Esophagus squamous epithelium (tissue), 5 donors: ENCODE measurements at regions not wholly inside any gene's neighbourhood (a gene's known extent, or its start where the extent isn't known, plus 50 kb on each side); places are given as distances from the start of the nearest gene placed in this dataset.

Experiments
- DNase-seq: peaks from one replicate; lab custom pipeline; 2025; lab: John Stamatoyannopoulos, UW
- H3K27ac ChIP-seq, 4 donors: fragments of 200-600 bp; sonication (generic); one replicate each; pipeline ENCODE4 v1.5.1; 2016 to 2019; ENCODE audit warnings: mild to moderate bottlenecking in 1 of 4
- H3K27me3 ChIP-seq, 4 donors: fragments of 200-600 bp; sonication (generic); 1 replicate in 3 of 4; 2 replicates in 1 of 4; pipeline versions ENCODE4 v1.5.1 to v1.6.0; 2017 to 2021; ENCODE audit warnings: antibody characterized with exemption in 1 of 4
- H3K36me3 ChIP-seq, 3 donors: fragments of 200-600 bp; sonication (generic); one replicate each; pipeline ENCODE4 v1.5.1; 2016 to 2019
- H3K4me1 ChIP-seq, 3 donors: fragments of 200-600 bp; sonication (generic); one replicate each; pipeline ENCODE4 v1.5.1; 2017 to 2019
- H3K4me3 ChIP-seq, 4 donors: fragments of 200-600 bp; sonication (generic); 1 replicate in 3 of 4; 2 replicates in 1 of 4; pipeline ENCODE4 v1.5.1; 2016 to 2019; ENCODE audit warnings: mild to moderate bottlenecking in 2 of 4, moderate library complexity in 1 of 4
- H3K9me3 ChIP-seq, 3 donors: fragments of 200-600 bp; sonication (generic); one replicate each; pipeline ENCODE4 v1.5.1; 2016 to 2019
- POLR2A ChIP-seq, 4 donors: fragments of 450-650 bp; IDR thresholded peaks; one replicate each; pipeline ENCODE4 v1.6.1; 2017; ENCODE audit warnings: antibody characterized with exemption in 4 of 4, mild to moderate bottlenecking in 4 of 4, moderate library complexity in 3 of 4
- WGBS, 2 donors: methylation state at CpG; one replicate each; pipeline ENCODE4 v1.1.5; 2018; 5-methylcytosine and 5-hydroxymethylcytosine counted together
- intact Hi-C: fragments of 100-400 bp; cut with DNase I; formaldehyde crosslinking; loops from one replicate; pipeline ENCODE4 v1.15.0; 2022
- TF ChIP-seq, protein P1 (sequence below), 6 experiments: fragments of 450-650 bp in 4 of 6; fragments of 200-600 bp in 2 of 6; sonication (generic) in 2 of 6; IDR thresholded peaks; one replicate each; pipeline ENCODE4 v1.5.1; 2016 to 2019; ENCODE audit warnings: antibody characterized with exemption in 6 of 6, mild to moderate bottlenecking in 4 of 6, moderate library complexity in 4 of 6
- donor health status: DM: yes; HTN: yes; CAD: no.

DNA sequence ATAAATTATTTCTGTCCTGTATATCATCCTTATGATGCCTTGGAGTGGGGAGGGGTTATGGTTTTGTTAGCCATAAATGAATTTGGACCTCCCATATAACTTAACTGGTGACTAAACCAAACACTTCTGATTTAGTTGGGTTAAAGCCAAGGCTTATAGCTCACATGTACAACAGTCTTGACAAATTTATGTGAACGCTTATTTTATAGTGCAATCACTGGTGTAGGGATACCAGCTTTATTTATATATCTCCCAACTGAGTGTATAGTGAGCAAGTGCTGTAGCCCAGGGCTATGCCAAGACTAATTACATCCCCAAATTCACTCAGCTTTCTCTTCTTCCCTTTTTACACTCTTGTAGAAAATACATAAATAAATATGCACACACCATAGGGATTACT lies 956.2 kb downstream of the SORCS3 start:
- H3K4me1 ChIP-seq, result no peaks in the 10 kb centered on the region
- DNase-seq, result no peak
- no peaks in the 10 kb centered on the region for H3K36me3 ChIP-seq
- no peaks in the 10 kb centered on the region for H3K9me3 ChIP-seq
- TF ChIP-seq POLR2A (IDR thresholded peaks at IDR 0.05), result no peak
- TF ChIP-seq, protein P1, sequence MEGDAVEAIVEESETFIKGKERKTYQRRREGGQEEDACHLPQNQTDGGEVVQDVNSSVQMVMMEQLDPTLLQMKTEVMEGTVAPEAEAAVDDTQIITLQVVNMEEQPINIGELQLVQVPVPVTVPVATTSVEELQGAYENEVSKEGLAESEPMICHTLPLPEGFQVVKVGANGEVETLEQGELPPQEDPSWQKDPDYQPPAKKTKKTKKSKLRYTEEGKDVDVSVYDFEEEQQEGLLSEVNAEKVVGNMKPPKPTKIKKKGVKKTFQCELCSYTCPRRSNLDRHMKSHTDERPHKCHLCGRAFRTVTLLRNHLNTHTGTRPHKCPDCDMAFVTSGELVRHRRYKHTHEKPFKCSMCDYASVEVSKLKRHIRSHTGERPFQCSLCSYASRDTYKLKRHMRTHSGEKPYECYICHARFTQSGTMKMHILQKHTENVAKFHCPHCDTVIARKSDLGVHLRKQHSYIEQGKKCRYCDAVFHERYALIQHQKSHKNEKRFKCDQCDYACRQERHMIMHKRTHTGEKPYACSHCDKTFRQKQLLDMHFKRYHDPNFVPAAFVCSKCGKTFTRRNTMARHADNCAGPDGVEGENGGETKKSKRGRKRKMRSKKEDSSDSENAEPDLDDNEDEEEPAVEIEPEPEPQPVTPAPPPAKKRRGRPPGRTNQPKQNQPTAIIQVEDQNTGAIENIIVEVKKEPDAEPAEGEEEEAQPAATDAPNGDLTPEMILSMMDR (IDR thresholded peaks at IDR 0.05), result no peak
- no peak overlapping the region for H3K27ac ChIP-seq
- no peak overlapping the region for H3K4me3 ChIP-seq
- 42 to 55% methylated on average over 1 of the region's 1 CpG for WGBS, 2 donors
- intact Hi-C loops, result no loop called here
- H3K27me3 ChIP-seq, result no peaks in the 10 kb centered on the region

DNA sequence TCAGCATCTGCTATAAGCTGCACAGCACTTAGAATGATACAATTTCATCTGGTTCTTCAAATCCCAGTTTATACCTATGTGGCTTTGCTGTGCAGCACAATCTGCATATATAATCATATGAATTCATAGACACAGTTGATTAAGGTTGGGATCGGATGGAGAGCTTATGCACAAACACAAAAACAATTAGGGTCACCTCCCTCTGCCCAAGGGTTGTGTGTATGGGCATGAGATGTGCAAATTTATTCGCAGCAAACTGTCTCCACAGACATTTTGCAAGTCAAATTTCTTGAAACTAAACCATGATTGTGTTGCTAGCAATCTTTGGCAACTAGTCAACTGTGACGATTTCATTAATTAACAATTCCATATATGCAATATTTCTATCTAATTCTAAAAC lies 955.7 kb downstream of the SORCS3 start:
- Histone ChIP-seq H3K4me1 (no peaks in the 10 kb centered on the region), H3K36me3 (no peaks in the 10 kb centered on the region), H3K27me3 (no peaks in the 10 kb centered on the region), H3K4me3 (no peak overlapping the region), H3K9me3 (no peaks in the 10 kb centered on the region), H3K27ac (no peak overlapping the region)
- no peak for DNase-seq
- intact Hi-C loops, result no loop called here
- whole genome bisulfite sequencing, 2 donors, result 61 to 63% methylated on average over 3 of the region's 3 CpGs
- no peak for TF ChIP-seq POLR2A (IDR thresholded peaks at IDR 0.05)

DNA sequence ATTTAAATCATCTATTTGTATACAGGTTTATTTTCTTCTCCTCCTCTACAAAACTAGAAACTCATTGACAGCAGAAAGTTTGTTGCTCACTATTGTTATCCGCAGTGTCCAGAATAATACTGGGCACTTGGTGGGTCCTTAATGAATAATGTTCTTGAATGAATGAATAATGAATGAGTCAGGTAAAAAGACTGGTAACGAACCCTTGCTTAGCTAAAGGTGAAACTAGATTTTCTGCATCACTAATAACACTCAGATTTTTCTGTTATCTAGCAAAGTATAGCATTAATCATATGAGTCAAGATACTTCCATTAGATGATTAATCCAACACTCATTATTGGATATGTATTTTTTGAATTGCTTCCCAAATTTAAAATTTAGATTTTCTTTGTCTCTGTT lies 953.2 kb downstream of the SORCS3 start:
- Histone ChIP-seq H3K36me3 (no peaks in the 10 kb centered on the region), H3K27me3 (no peaks in the 10 kb centered on the region), H3K27ac (no peak overlapping the region), H3K4me3 (no peak overlapping the region), H3K4me1 (no peaks in the 10 kb centered on the region), H3K9me3 (no peaks in the 10 kb centered on the region)
- no peak for TF ChIP-seq POLR2A (IDR thresholded peaks at IDR 0.05)
- TF ChIP-seq, protein P1 (IDR thresholded peaks at IDR 0.05), result no peak
- WGBS, 2 donors, result 58 to 66% methylated on average over 2 of the region's 2 CpGs
- no peak for DNase-seq
- intact Hi-C loops, result no loop called here

DNA sequence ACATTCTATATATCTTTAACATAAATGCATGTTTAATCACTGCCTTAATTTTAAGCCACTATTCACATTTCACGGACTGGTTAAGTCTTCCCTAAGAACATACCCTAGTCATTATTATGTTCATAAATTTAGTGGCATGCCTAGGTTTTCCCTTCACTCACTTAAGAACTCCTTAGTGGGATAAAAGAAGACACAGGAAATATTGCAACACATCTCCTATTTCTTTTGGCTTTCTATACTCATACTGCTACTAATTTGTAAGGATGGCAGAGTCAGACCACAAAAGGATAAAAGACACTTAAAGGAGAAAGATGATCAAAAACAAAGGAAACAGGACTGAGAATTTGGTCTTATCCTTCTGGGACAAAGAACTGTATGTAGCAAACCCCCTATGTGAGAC lies 951.4 kb downstream of the SORCS3 start:
- no peak overlapping the region for H3K27ac ChIP-seq
- H3K36me3 ChIP-seq, result no peaks in the 10 kb centered on the region
- no peaks in the 10 kb centered on the region for H3K9me3 ChIP-seq
- no peak for DNase-seq
- intact Hi-C loops, result no loop called here
- no peak overlapping the region for H3K4me3 ChIP-seq
- no peaks in the 10 kb centered on the region for H3K4me1 ChIP-seq
- H3K27me3 ChIP-seq, result no peaks in the 10 kb centered on the region
- 79 to 89% methylated on average over 1 of the region's 1 CpG for WGBS, 2 donors
- no peak for TF ChIP-seq POLR2A (IDR thresholded peaks at IDR 0.05)
- TF ChIP-seq, protein P1 (IDR thresholded peaks at IDR 0.05), result no peak

DNA sequence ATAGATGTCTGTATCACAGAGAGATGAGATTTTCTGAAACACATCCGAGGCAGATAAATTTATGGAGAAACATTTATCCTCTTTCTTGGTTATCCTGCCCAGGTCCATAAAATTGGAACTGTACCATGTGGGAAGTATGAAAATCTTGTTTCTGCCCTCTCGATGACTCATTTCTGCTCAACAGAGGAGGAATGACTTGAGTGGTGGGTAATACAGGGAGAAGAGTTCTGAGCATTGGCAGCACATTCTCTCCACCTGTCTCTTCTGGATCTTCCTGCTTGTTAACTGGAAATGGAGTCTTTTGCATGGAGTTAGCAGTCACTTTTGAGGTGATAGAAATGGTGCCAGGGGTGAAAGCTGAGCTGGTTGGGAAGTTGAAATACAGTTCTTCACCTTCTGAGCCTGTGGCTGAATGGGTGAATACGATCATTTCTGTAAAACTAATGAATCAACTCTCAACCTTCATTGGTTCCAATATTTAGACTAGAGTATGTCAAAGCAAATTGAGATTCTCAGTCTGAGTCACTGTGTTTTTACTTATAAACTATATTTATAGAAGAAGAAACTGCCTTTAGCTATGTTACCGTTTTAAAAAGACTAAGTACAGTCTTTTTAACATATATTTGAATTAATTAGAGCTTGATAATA lies 945.5 kb downstream of the SORCS3 start:
- 66 to 75% methylated on average over 4 of the region's 4 CpGs for WGBS, 2 donors
- no peak overlapping the region for H3K4me3 ChIP-seq
- intact Hi-C loops, result no loop called here
- no peaks in the 10 kb centered on the region for H3K4me1 ChIP-seq
- no peaks in the 10 kb centered on the region for H3K27me3 ChIP-seq
- TF ChIP-seq POLR2A (IDR thresholded peaks at IDR 0.05), result no peak
- TF ChIP-seq, protein P1 (IDR thresholded peaks at IDR 0.05), result no peak
- H3K27ac ChIP-seq, result no peak overlapping the region
- no peak for DNase-seq
- no peaks in the 10 kb centered on the region for H3K36me3 ChIP-seq
- H3K9me3 ChIP-seq, result no peaks in the 10 kb centered on the region

DNA sequence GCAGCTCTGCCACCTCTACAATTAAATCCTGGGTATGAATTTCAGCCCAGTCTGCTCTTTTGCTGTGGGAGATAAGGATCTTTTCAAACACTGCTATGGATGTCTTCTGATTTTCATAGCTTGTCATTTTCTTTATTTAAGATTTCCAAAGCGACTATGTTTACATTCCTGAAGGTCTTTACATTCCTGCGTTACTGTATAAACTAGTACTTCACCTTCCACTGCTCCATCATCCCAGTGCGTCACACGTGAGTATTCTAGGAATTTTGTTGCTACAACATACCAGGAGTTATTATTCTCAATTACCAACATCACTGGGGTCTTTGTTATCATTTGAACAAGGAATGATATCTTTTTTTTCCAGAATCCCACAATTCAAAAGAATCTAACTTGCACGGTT lies 944.7 kb downstream of the SORCS3 start:
- Histone ChIP-seq H3K36me3 (no peaks in the 10 kb centered on the region), H3K27me3 (no peaks in the 10 kb centered on the region), H3K4me3 (no peak overlapping the region), H3K4me1 (no peaks in the 10 kb centered on the region), H3K27ac (no peak overlapping the region), H3K9me3 (no peaks in the 10 kb centered on the region)
- no peak for DNase-seq
- intact Hi-C loops, result no loop called here
- WGBS, 2 donors, result 27 to 32% methylated on average over 5 of the region's 5 CpGs
- TF ChIP-seq, protein P1 (IDR thresholded peaks at IDR 0.05), result no peak
- no peak for TF ChIP-seq POLR2A (IDR thresholded peaks at IDR 0.05)
